CD4-positive, alpha-beta T cell treated with Interleukin-17A for 1 hour (primary cell): ENCODE measurements at regions not wholly inside any gene's neighbourhood (a gene's known extent, or its start where the extent isn't known, plus 50 kb on each side); places are given as distances from the start of the nearest gene placed in this dataset.

Experiments
- DNase-seq: peaks from one replicate; pipeline ENCODE4 v3.0.0-alpha.2; 2020

GRCh38 chr2:118738106-118738505 is 109.3 kb downstream of the EN1 start:
- DNase-seq = no peak

GRCh38 chr2:118737684-118738083 is 109.8 kb downstream of the EN1 start:
- DNase-seq = no peak

- no peak for DNase-seq
Observed at GRCh38 chr2:118732432-118732831, 115.0 kb downstream of the EN1 start.

- no peak for DNase-seq
Observed at GRCh38 chr2:118731413-118731812, 116.0 kb downstream of the EN1 start.

GRCh38 chr2:118730405-118730804 is 117.0 kb downstream of the EN1 start:
- DNase-seq = no peak

GRCh38 chr2:118729760-118730159 is 117.7 kb downstream of the EN1 start:
- DNase-seq = no peak

GRCh38 chr2:118728984-118729383 is 118.5 kb downstream of the EN1 start:
- DNase-seq = no peak

- DNase-seq = no peak
Observed at GRCh38 chr2:118726821-118727220, 120.6 kb downstream of the EN1 start.

- DNase-seq = no peak
Observed at GRCh38 chr2:118723394-118723793, 124.1 kb downstream of the EN1 start.

- DNase-seq = no peak
Observed at GRCh38 chr2:118722976-118723375, 124.5 kb downstream of the EN1 start.

GRCh38 chr2:118721817-118722551 is 125.5 kb downstream of the EN1 start:
- no peak for DNase-seq

- no peak for DNase-seq
Observed at GRCh38 chr2:118720866-118721265, 126.6 kb downstream of the EN1 start.

GRCh38 chr2:118718921-118719320 is 128.5 kb downstream of the EN1 start:
- DNase-seq = no peak

GRCh38 chr2:118716102-118716501 is 131.3 kb downstream of the EN1 start:
- DNase-seq = no peak

- DNase-seq = no peak
Observed at GRCh38 chr2:118714118-118714517, 133.3 kb downstream of the EN1 start.

GRCh38 chr2:118711603-118712002 is 135.8 kb downstream of the EN1 start:
- no peak for DNase-seq

GRCh38 chr2:118710481-118710880 is 137.0 kb downstream of the EN1 start:
- no peak for DNase-seq

GRCh38 chr2:118709786-118710185 is 137.7 kb downstream of the EN1 start:
- no peak for DNase-seq

GRCh38 chr2:118706844-118707243 is 140.6 kb downstream of the EN1 start:
- DNase-seq = no peak

- no peak for DNase-seq
Observed at GRCh38 chr2:118706371-118706770, 141.1 kb downstream of the EN1 start.

- DNase-seq = no peak
Observed at GRCh38 chr2:118705032-118705431, 142.4 kb downstream of the EN1 start.

- DNase-seq = no peak
Observed at GRCh38 chr2:118699447-118700175, 147.8 kb downstream of the EN1 start.

GRCh38 chr2:118698564-118698963 is 148.9 kb downstream of the EN1 start:
- no peak for DNase-seq

- no peak for DNase-seq
Observed at GRCh38 chr2:118697781-118698180, 149.7 kb downstream of the EN1 start.
